Type B pancreatic cell (in vitro differentiated cells): ENCODE measurements at regions not wholly inside any gene's neighbourhood (a gene's known extent, or its start where the extent isn't known, plus 50 kb on each side); places are given as distances from the start of the nearest gene placed in this dataset. TPM values are rescaled to one million over a fixed set of nuclear protein-coding genes. Genes with fewer than 3 reads are reported as not detected.

ENCODE experiments used
- DNase-seq: peaks from one replicate; pipeline ENCODE4 v3.0.0; 2021; ENCODE audit warnings: mixed read lengths; ENCODE audit not compliant: unreplicated experiment; ENCODE audit errors: extremely low spot score
- H3K27ac Mint-ChIP-seq: 2 replicates; pipeline ENCODE4 v1.8.0; 2021; ENCODE audit warnings: mild to moderate bottlenecking, mixed read lengths
- H3K27me3 Mint-ChIP-seq: 2 replicates; pipeline ENCODE4 v1.8.0; 2021; ENCODE audit warnings: mixed read lengths
- H3K36me3 Mint-ChIP-seq: 2 replicates; pipeline ENCODE4 v1.8.0; 2021; ENCODE audit warnings: mixed read lengths
- H3K4me1 Mint-ChIP-seq: one replicate; pipeline ENCODE4 v1.8.0; 2021; ENCODE audit warnings: mixed read lengths; ENCODE audit not compliant: unreplicated experiment
- H3K4me3 Mint-ChIP-seq: 2 replicates; pipeline ENCODE4 v1.8.0; 2021; ENCODE audit warnings: mild to moderate bottlenecking, mixed read lengths
- H3K9me3 Mint-ChIP-seq: 2 replicates; pipeline ENCODE4 v1.8.0; 2021; ENCODE audit warnings: mixed read lengths
- microRNA-seq: library from miRNA; unstranded; fragments of <30 nt; microRNA quantifications from one replicate; pipeline ENCODE4, GENCODE V29; 2020
- TF ChIP-seq, protein P1 (sequence below): fragments of 200-600 bp; sonication (generic); conservative IDR thresholded peaks from 2 replicates; pipeline ENCODE4 v1.5.0; 2021; ENCODE audit warnings: antibody characterized with exemption, mild to moderate bottlenecking

DNA sequence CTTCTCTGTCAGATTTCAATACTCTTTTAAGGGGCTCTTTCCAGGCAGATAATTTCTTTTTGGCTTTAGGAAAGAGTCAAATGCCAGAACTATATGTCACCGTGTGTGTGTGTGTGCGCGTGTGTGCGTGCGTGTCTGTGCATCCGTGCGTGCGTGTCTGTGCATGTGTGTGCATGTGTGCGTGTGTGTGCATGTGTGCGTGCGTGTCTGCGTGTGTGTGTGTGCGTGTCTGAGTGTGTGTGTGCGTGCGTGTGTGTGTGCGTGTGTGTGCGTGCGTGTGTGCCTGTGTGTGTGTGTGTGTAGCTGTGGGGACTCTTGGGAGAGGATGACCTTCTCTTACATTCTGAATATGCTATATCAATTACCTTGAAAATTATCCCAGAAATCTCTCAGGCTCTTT lies 441.6 kb downstream of the SLITRK2 start:
- H3K4me3 Mint-ChIP-seq = no peak overlapping the region
- no peaks in the 10 kb centered on the region for H3K4me1 Mint-ChIP-seq
- H3K36me3 Mint-ChIP-seq = no peaks in the 10 kb centered on the region
- H3K9me3 Mint-ChIP-seq = no peaks in the 10 kb centered on the region
- no peak overlapping the region for H3K27ac Mint-ChIP-seq
- no peak for DNase-seq
- H3K27me3 Mint-ChIP-seq = no peaks in the 10 kb centered on the region
- TF ChIP-seq, protein P1, sequence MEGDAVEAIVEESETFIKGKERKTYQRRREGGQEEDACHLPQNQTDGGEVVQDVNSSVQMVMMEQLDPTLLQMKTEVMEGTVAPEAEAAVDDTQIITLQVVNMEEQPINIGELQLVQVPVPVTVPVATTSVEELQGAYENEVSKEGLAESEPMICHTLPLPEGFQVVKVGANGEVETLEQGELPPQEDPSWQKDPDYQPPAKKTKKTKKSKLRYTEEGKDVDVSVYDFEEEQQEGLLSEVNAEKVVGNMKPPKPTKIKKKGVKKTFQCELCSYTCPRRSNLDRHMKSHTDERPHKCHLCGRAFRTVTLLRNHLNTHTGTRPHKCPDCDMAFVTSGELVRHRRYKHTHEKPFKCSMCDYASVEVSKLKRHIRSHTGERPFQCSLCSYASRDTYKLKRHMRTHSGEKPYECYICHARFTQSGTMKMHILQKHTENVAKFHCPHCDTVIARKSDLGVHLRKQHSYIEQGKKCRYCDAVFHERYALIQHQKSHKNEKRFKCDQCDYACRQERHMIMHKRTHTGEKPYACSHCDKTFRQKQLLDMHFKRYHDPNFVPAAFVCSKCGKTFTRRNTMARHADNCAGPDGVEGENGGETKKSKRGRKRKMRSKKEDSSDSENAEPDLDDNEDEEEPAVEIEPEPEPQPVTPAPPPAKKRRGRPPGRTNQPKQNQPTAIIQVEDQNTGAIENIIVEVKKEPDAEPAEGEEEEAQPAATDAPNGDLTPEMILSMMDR = no peak

GRCh38 chrX:146264763-146265375 lies 447.2 kb downstream of the SLITRK2 start:
- H3K4me3 Mint-ChIP-seq = peak overlapping the region; percentile 43
- H3K9me3 Mint-ChIP-seq = peaks cover 5% of the 10 kb centered on the region
- H3K27ac Mint-ChIP-seq = no peak overlapping the region
- DNase-seq = no peak
- H3K4me1 Mint-ChIP-seq = no peaks in the 10 kb centered on the region
- TF ChIP-seq, protein P1 = no peak
- no peaks in the 10 kb centered on the region for H3K36me3 Mint-ChIP-seq
- no peaks in the 10 kb centered on the region for H3K27me3 Mint-ChIP-seq

DNA sequence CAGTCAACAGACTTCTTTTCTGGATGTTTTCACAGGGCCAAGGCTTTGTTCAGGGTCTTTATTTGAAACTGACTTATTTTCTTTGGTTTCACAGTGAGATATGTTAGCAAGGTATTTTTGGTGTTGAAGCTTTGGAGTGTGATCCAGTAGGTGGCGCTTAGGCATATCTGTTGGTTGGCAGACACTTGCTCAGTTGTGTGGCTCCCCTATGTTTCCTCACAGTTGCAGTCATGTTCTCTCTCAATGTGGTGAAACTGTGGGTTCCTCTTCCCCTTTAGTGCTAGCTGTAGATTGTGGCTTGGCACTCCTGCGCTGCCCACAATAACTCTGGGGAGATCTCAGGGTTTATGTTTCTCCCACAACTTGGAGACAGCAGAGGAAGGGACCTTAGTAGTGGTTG lies 460.8 kb downstream of the SLITRK2 start:
- H3K27ac Mint-ChIP-seq = no peak overlapping the region
- H3K4me1 Mint-ChIP-seq = no peaks in the 10 kb centered on the region
- H3K36me3 Mint-ChIP-seq = no peaks in the 10 kb centered on the region
- H3K27me3 Mint-ChIP-seq = no peaks in the 10 kb centered on the region
- H3K4me3 Mint-ChIP-seq = no peak overlapping the region
- TF ChIP-seq, protein P1 = peak; percentile 56
- H3K9me3 Mint-ChIP-seq = no peaks in the 10 kb centered on the region
- DNase-seq = no peak

Small RNAs in the stretch of these regions (microRNA-seq; reads per million reads assigned to microRNA genes)
- not detected for gene MIR888
- gene MIR890 = not detected
- gene MIR891A = 1.7 reads per million
- gene MIR891B = not detected
- 1.9 reads per million for gene MIR892A
- gene MIR892B = not detected
- gene MIR892C = not detected
